ENCODE measurements at regions not wholly inside any gene's neighbourhood (a gene's known extent, or its start where the extent isn't known, plus 50 kb on each side); places are given as distances from the start of the nearest gene placed in this dataset.

GRCh38 chr9:74132986-74133385, 364.1 kb upstream of the RORB start:
- no peak for TF ChIP-seq EP300 (IDR thresholded peaks at IDR 0.05; ENCODE audit: borderline replicate concordance in 1 of 2, low read depth in 1 of 2, low read length in 1 of 2)
- no peak for TF ChIP-seq POLR2AphosphoS5 (IDR thresholded peaks at IDR 0.05; ENCODE audit: low read depth, low read length)
- TF ChIP-seq TCF12 (IDR thresholded peaks at IDR 0.05), result no peak

Data from SK-N-SH (cell line).